ENCODE measurements at regions not wholly inside any gene's neighbourhood (a gene's known extent, or its start where the extent isn't known, plus 50 kb on each side); places are given as distances from the start of the nearest gene placed in this dataset.

DNA sequence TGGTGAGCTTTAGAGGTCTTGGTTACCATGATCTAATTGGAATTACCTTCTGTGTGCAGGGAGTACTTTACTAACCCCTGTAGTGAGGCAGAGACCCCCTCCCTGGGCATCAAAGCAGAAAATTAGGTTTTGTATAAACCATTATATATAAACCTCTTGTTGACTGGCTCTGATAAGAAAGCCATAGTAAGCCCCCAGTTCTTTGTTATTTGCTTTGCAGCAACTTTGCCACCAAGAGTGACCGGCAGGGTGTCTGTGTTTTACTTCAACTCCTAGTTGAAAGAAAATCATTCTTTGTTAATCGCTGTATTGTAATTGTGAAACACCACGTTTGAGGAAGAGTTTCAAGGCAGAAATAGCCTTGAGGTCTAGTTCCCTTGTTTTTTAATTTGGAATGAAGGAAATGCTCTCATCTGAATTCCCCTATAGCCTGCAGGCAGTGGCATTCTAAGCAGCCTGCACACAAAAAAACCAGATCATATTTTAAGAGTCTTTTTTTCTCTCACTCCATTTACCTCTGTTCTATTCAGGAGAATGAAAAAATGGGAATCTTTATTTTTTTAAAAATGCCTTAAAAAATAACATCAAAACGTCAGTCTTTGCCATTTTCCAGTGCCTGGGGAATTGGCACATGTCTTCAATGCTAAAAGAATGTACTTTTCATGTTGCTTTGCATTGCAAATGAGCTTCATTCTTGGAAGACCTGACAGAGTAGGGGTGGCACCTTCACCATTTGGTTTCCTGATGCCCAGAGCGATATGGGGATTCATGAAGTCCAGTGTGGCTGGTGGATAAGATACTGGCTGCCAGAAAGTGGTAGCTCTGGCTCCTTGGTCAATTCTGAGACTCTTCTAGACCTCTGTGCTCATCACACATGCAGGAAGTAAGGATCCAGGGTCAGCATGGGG lies 338.1 kb downstream of the SLC4A3 start:
- H3K9me3 ChIP-seq (ENCODE audit: low read length): no peaks in the 10 kb centered on the region
- no peaks in the 10 kb centered on the region for H3K27me3 ChIP-seq (ENCODE audit: control insufficient read depth in 1 of 2, insufficient read depth in 2 of 2, low read length in 2 of 2)
- H3K4me3 ChIP-seq (ENCODE audit: low read depth in 1 of 2, low read length in 2 of 2): no peak overlapping the region
- no peaks in the 10 kb centered on the region for H3K36me3 ChIP-seq (ENCODE audit: insufficient read depth, low read length)
- H3K27ac ChIP-seq (ENCODE audit: low read depth, low read length): no peak overlapping the region
- no peak overlapping the region for H3K9ac ChIP-seq (ENCODE audit: low read length)
- H3K4me1 ChIP-seq (ENCODE audit: insufficient read depth, low read length): no peaks in the 10 kb centered on the region

DNA sequence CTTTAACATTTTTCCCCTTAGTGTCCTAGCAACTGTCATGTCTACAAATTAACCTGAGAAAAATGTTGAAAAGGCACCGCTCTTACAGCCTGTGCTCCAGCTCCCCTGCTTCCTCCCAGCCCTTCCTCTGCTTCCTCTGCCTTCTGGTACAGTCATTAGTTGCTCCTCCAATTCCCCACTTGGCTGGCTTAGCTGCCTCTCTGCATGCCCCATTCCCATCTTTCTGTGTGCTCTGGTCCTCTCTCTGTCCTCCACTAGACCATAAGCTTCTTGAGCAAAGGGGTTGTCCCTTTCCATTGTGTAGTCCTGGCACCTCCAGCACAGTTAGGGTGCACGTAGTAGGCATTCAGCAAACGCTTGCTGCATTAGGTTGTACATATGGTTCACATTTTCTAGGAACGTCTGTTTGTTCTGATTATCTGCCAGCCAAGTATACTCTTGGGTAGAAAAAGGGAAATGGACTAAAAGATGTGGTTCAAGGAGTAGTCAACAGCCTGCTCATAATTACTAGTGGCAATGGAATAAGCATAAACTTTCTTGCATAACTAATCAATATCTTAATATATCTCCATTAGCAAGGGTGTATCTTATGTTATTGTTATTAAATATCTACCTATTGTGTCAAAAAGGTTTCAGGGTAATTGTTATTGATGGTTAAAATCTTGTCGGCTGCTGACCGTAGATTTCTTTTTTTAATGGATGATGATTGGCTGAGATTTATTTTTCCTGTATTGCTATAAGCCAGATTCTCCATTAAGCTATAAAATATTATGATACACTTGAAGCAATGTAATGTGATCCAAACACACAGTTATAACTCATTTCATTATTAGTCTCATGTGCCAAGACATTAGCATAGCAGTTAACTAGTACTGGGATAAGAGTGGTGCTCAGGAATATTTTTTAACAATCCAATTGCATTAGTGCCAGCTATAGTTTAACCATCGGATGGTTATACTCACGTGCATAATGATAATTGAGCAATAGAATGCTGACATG lies 340.1 kb downstream of the SLC4A3 start:
- Histone ChIP-seq H3K9ac (ENCODE audit: low read length) (no peak overlapping the region), H3K27ac (ENCODE audit: low read depth, low read length) (no peak overlapping the region), H3K4me1 (ENCODE audit: insufficient read depth, low read length) (no peaks in the 10 kb centered on the region), H3K4me3 (ENCODE audit: low read depth in 1 of 2, low read length in 2 of 2) (no peak overlapping the region), H3K36me3 (ENCODE audit: insufficient read depth, low read length) (no peaks in the 10 kb centered on the region), H3K9me3 (ENCODE audit: low read length) (no peaks in the 10 kb centered on the region), H3K27me3 (ENCODE audit: control insufficient read depth in 1 of 2, insufficient read depth in 2 of 2, low read length in 2 of 2) (no peaks in the 10 kb centered on the region)

GRCh38 chr2:219968685-219969345 lies 341.4 kb downstream of the SLC4A3 start:
- H3K4me1 ChIP-seq (ENCODE audit: insufficient read depth, low read length): no peaks in the 10 kb centered on the region
- H3K27ac ChIP-seq (ENCODE audit: low read depth, low read length): no peak overlapping the region
- H3K4me3 ChIP-seq (ENCODE audit: low read depth in 1 of 2, low read length in 2 of 2): no peak overlapping the region
- H3K9me3 ChIP-seq (ENCODE audit: low read length): no peaks in the 10 kb centered on the region
- no peaks in the 10 kb centered on the region for H3K36me3 ChIP-seq (ENCODE audit: insufficient read depth, low read length)
- H3K9ac ChIP-seq (ENCODE audit: low read length): no peak overlapping the region
- no peaks in the 10 kb centered on the region for H3K27me3 ChIP-seq (ENCODE audit: control insufficient read depth in 1 of 2, insufficient read depth in 2 of 2, low read length in 2 of 2)

DNA sequence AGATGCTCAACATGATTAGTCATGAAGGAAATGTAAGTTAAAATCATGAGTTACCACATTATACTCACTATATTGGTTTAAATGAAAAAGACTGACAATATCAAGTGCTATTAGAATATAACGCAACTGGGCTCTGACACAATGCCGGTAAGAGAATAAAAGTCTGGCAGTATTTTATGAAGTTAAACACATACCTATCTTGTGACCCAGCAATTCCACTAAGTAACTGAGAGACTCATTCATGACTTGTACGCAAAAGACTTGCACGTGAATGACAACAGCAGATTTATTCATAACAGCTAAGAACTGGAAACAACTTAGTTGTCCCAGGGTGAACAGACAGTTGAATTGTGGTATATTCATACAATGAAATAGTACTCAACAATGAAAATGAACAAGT lies 342.1 kb downstream of the SLC4A3 start:
- no peaks in the 10 kb centered on the region for H3K27me3 ChIP-seq (ENCODE audit: control insufficient read depth in 1 of 2, insufficient read depth in 2 of 2, low read length in 2 of 2)
- no peak overlapping the region for H3K4me3 ChIP-seq (ENCODE audit: low read depth in 1 of 2, low read length in 2 of 2)
- no peaks in the 10 kb centered on the region for H3K36me3 ChIP-seq (ENCODE audit: insufficient read depth, low read length)
- no peaks in the 10 kb centered on the region for H3K9me3 ChIP-seq (ENCODE audit: low read length)
- H3K27ac ChIP-seq (ENCODE audit: low read depth, low read length): no peak overlapping the region
- H3K4me1 ChIP-seq (ENCODE audit: insufficient read depth, low read length): no peaks in the 10 kb centered on the region
- H3K9ac ChIP-seq (ENCODE audit: low read length): no peak overlapping the region

DNA sequence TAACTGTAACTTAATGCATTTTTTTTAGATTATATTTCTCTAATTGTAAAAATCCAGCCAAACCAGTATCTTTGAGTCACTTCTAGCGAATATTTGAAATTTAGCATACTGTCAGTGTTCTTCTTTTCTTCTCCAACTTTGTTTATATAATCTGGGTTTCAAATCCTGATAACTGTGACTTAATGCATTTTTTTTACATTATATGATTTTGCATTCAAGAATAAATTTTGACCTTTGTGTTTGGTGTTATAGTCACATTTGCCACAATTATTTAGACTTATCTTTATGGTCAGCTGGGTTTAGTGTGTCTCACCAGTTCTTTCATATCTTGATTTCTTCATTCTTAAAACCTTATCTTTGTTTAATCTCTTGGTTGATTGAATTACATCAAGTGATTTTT lies 345.7 kb downstream of the SLC4A3 start:
- Histone ChIP-seq H3K27me3 (ENCODE audit: control insufficient read depth in 1 of 2, insufficient read depth in 2 of 2, low read length in 2 of 2) (no peaks in the 10 kb centered on the region), H3K9ac (ENCODE audit: low read length) (no peak overlapping the region), H3K4me3 (ENCODE audit: low read depth in 1 of 2, low read length in 2 of 2) (no peak overlapping the region), H3K4me1 (ENCODE audit: insufficient read depth, low read length) (no peaks in the 10 kb centered on the region), H3K27ac (ENCODE audit: low read depth, low read length) (no peak overlapping the region), H3K36me3 (ENCODE audit: insufficient read depth, low read length) (no peaks in the 10 kb centered on the region), H3K9me3 (ENCODE audit: low read length) (no peaks in the 10 kb centered on the region)

DNA sequence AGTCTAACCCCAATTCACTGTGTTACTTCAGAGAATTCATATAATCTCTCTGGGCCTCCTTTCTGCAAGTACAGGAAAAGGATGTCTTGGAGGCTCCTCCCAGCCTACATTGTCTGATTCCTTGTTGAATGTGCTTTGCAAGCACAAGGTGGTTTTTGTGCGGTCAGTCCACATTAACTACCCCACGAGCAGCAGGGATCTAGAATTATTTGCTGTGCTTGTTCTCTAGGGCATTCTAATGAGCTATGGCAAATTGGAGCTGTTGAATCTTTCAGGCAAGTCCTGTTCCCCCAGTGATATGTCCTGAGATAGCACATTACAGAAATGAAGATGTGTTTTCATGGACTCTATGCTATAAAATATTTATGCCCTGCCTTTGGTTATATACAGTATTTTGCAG lies 349.4 kb downstream of the SLC4A3 start:
- no peak overlapping the region for H3K9ac ChIP-seq (ENCODE audit: low read length)
- H3K27me3 ChIP-seq (ENCODE audit: control insufficient read depth in 1 of 2, insufficient read depth in 2 of 2, low read length in 2 of 2): no peaks in the 10 kb centered on the region
- H3K4me3 ChIP-seq (ENCODE audit: low read depth in 1 of 2, low read length in 2 of 2): no peak overlapping the region
- H3K36me3 ChIP-seq (ENCODE audit: insufficient read depth, low read length): no peaks in the 10 kb centered on the region
- H3K27ac ChIP-seq (ENCODE audit: low read depth, low read length): no peak overlapping the region
- no peaks in the 10 kb centered on the region for H3K9me3 ChIP-seq (ENCODE audit: low read length)
- H3K4me1 ChIP-seq (ENCODE audit: insufficient read depth, low read length): no peaks in the 10 kb centered on the region

DNA sequence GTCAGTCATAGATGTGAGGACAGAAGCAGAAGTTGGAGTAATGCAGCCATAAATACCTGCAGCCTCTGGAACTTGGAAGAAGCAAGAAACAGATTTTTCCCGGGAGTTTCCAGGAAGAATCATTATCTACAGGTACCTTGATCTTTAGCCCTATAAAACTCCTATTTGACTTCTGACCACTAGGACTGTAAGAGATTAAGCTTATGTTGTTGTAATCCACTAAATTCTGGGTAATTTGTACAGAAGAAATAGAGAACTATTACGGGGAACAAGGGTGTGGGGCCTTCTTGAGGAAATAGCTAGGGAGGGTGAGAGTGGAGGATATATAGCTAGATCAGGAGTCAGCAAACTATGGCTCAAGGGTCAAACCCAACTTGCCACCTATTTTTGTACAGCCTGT lies 353.2 kb downstream of the SLC4A3 start:
- Histone ChIP-seq H3K4me1 (ENCODE audit: insufficient read depth, low read length) (no peaks in the 10 kb centered on the region), H3K27ac (ENCODE audit: low read depth, low read length) (no peak overlapping the region), H3K9ac (ENCODE audit: low read length) (no peak overlapping the region), H3K27me3 (ENCODE audit: control insufficient read depth in 1 of 2, insufficient read depth in 2 of 2, low read length in 2 of 2) (no peaks in the 10 kb centered on the region), H3K4me3 (ENCODE audit: low read depth in 1 of 2, low read length in 2 of 2) (no peak overlapping the region), H3K9me3 (ENCODE audit: low read length) (no peaks in the 10 kb centered on the region), H3K36me3 (ENCODE audit: insufficient read depth, low read length) (no peaks in the 10 kb centered on the region)

DNA sequence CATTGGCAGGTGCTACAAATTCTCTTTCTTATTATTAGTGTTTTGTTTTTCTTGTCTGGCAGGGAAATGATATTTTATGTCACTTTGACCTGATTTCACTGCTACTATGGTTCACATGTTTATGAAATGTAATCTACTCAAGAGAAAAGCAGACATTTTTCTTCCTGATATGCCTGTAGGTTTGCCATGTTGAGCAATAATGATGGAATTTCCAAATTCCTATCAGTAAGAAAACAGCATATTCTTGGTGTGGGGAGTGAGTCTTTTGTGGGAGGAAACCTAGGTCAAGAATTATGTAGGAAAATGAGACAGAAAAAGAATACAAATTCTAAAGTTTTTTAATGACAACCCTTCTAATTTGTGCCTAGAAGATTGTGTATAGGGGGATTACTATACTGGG lies 356.4 kb downstream of the SLC4A3 start:
- H3K27me3 ChIP-seq (ENCODE audit: control insufficient read depth in 1 of 2, insufficient read depth in 2 of 2, low read length in 2 of 2): no peaks in the 10 kb centered on the region

DNA sequence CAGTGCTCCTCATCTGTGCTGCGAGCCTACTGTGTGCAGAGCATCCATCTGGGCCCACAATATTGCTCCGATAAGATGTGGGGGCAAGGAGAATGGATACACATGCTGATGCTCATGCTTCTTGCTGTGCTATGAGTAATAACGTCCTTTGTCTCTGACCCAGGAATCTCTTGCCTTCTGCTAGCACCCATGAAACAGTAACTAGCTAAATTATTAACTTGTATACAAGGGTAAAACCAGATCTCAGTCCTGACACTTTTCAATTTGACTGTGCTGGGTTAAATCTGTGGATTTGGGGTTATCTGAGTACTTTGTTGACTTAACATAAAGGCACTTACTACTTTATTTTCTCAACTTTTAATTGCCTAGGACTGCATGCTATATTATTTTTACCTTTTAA lies 357.6 kb downstream of the SLC4A3 start:
- no peak overlapping the region for H3K27ac ChIP-seq (ENCODE audit: low read depth, low read length)
- H3K4me3 ChIP-seq (ENCODE audit: low read depth in 1 of 2, low read length in 2 of 2): no peak overlapping the region
- H3K9ac ChIP-seq (ENCODE audit: low read length): no peak overlapping the region
- H3K9me3 ChIP-seq (ENCODE audit: low read length): no peaks in the 10 kb centered on the region
- H3K4me1 ChIP-seq (ENCODE audit: insufficient read depth, low read length): no peaks in the 10 kb centered on the region
- no peaks in the 10 kb centered on the region for H3K27me3 ChIP-seq (ENCODE audit: control insufficient read depth in 1 of 2, insufficient read depth in 2 of 2, low read length in 2 of 2)
- no peaks in the 10 kb centered on the region for H3K36me3 ChIP-seq (ENCODE audit: insufficient read depth, low read length)

More for the DNA sequence above, 356.4 kb downstream of the SLC4A3 start:
- H3K9ac ChIP-seq (ENCODE audit: low read length): no peak overlapping the region
- H3K4me3 ChIP-seq (ENCODE audit: low read depth in 1 of 2, low read length in 2 of 2): no peak overlapping the region
- no peaks in the 10 kb centered on the region for H3K9me3 ChIP-seq (ENCODE audit: low read length)
- no peak overlapping the region for H3K27ac ChIP-seq (ENCODE audit: low read depth, low read length)
- H3K36me3 ChIP-seq (ENCODE audit: insufficient read depth, low read length): no peaks in the 10 kb centered on the region
- no peaks in the 10 kb centered on the region for H3K4me1 ChIP-seq (ENCODE audit: insufficient read depth, low read length)

- H3K4me1 ChIP-seq (ENCODE audit: insufficient read depth, low read length): no peaks in the 10 kb centered on the region
- H3K27me3 ChIP-seq (ENCODE audit: control insufficient read depth in 1 of 2, insufficient read depth in 2 of 2, low read length in 2 of 2): no peaks in the 10 kb centered on the region
- H3K36me3 ChIP-seq (ENCODE audit: insufficient read depth, low read length): no peaks in the 10 kb centered on the region
- H3K9ac ChIP-seq (ENCODE audit: low read length): no peak overlapping the region
- no peaks in the 10 kb centered on the region for H3K9me3 ChIP-seq (ENCODE audit: low read length)
- no peak overlapping the region for H3K4me3 ChIP-seq (ENCODE audit: low read depth in 1 of 2, low read length in 2 of 2)
- no peak overlapping the region for H3K27ac ChIP-seq (ENCODE audit: low read depth, low read length)
These were observed 360.4 kb downstream of the SLC4A3 start for GRCh38 chr2:219987830-219988229.

GRCh38 chr2:219989744-219990143 lies 362.3 kb downstream of the SLC4A3 start:
- H3K27me3 ChIP-seq (ENCODE audit: control insufficient read depth in 1 of 2, insufficient read depth in 2 of 2, low read length in 2 of 2): no peaks in the 10 kb centered on the region
- no peak overlapping the region for H3K9ac ChIP-seq (ENCODE audit: low read length)
- no peaks in the 10 kb centered on the region for H3K9me3 ChIP-seq (ENCODE audit: low read length)
- no peaks in the 10 kb centered on the region for H3K36me3 ChIP-seq (ENCODE audit: insufficient read depth, low read length)
- H3K4me1 ChIP-seq (ENCODE audit: insufficient read depth, low read length): no peaks in the 10 kb centered on the region
- no peak overlapping the region for H3K27ac ChIP-seq (ENCODE audit: low read depth, low read length)
- H3K4me3 ChIP-seq (ENCODE audit: low read depth in 1 of 2, low read length in 2 of 2): no peak overlapping the region

Data from muscle layer of colon (tissue), 2 donors.